ENCODE measurements at regions not wholly inside any gene's neighbourhood (a gene's known extent, or its start where the extent isn't known, plus 50 kb on each side); places are given as distances from the start of the nearest gene placed in this dataset.

DNA sequence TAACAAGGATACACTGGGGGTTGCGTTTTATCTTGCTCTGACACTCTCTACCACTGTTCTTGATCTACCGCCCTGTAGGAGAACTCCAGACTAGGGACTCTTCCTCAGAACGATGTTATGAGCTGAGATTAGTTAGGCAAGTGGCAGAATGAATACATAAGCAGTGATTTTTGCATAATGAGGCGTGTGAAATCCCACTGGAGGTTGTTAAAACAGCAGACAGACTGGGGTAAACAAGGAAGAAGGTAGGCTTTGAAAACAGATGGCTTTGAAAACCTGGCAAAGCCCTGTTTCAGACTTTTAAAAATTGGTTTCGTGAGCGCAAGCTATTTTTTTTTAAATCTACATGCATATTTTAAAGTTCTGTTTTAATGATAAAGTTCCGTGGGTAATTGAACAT lies 785.2 kb downstream of the TYW1 start:
- no peak for TF ChIP-seq POLR2A (IDR thresholded peaks at IDR 0.05)
- TF ChIP-seq, protein P1, sequence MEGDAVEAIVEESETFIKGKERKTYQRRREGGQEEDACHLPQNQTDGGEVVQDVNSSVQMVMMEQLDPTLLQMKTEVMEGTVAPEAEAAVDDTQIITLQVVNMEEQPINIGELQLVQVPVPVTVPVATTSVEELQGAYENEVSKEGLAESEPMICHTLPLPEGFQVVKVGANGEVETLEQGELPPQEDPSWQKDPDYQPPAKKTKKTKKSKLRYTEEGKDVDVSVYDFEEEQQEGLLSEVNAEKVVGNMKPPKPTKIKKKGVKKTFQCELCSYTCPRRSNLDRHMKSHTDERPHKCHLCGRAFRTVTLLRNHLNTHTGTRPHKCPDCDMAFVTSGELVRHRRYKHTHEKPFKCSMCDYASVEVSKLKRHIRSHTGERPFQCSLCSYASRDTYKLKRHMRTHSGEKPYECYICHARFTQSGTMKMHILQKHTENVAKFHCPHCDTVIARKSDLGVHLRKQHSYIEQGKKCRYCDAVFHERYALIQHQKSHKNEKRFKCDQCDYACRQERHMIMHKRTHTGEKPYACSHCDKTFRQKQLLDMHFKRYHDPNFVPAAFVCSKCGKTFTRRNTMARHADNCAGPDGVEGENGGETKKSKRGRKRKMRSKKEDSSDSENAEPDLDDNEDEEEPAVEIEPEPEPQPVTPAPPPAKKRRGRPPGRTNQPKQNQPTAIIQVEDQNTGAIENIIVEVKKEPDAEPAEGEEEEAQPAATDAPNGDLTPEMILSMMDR (IDR thresholded peaks at IDR 0.05) = no peak
